Mammary epithelial cell (primary cell): ENCODE measurements at regions not wholly inside any gene's neighbourhood (a gene's known extent, or its start where the extent isn't known, plus 50 kb on each side); places are given as distances from the start of the nearest gene placed in this dataset.

Experiments used
- CTCF ChIP-seq, 2 donors: IDR thresholded peaks in 1 of 2; conservative IDR thresholded peaks in 1 of 2; 2 replicates each; pipeline ENCODE4 v1.5.1; 2011 to 2012; ENCODE audit warnings: inconsistent platforms in 2 of 2, low read length in 2 of 2, mild to moderate bottlenecking in 2 of 2, control low read depth in 1 of 2, low read depth in 1 of 2; ENCODE audit not compliant: insufficient read depth in 1 of 2; ENCODE audit errors: extremely low read depth in 1 of 2
- EZH2 ChIP-seq: IDR thresholded peaks from 2 replicates; pipeline ENCODE4 v1.6.1; 2012; ENCODE audit warnings: low read length, inconsistent platforms, borderline replicate concordance

- TF ChIP-seq CTCF (conservative IDR thresholded peaks at IDR 0.05 in 1 of 2, IDR thresholded peaks at IDR 0.05 in 1 of 2; ENCODE audit: extremely low read depth in 1 of 2, insufficient read depth in 1 of 2, low read depth in 1 of 2, low read length in 2 of 2): no peak
- no peak for TF ChIP-seq EZH2
These were observed 82.9 kb upstream of the VSTM2B start for GRCh38 chr19:29442910-29443309.
